Gastrocnemius medialis (tissue), 4 donors: ENCODE measurements at regions not wholly inside any gene's neighbourhood (a gene's known extent, or its start where the extent isn't known, plus 50 kb on each side); places are given as distances from the start of the nearest gene placed in this dataset.

Experiments used
- ATAC-seq, 2 donors: fragments of 150-250 bp; one replicate each; pipeline ENCODE4 v1.9.1; 2016
- DNase-seq, 2 donors: peaks; one replicate each; pipeline ENCODE4 v3.0.0-alpha.2; 2019
- H3K27ac ChIP-seq, 4 donors: fragments of 200-600 bp; sonication (generic); 1 replicate in 1 of 4; 2 replicates in 3 of 4; pipeline ENCODE4 v1.5.1; 2016 to 2018; ENCODE audit warnings: mild to moderate bottlenecking in 2 of 4, moderate library complexity in 1 of 4
- H3K27me3 ChIP-seq, 3 donors: fragments of 200-600 bp; sonication (generic) in 2 of 3; 1 replicate in 1 of 3; 2 replicates in 2 of 3; pipeline versions ENCODE4 v1.5.1 to v1.6.0; 2016 to 2019; ENCODE audit warnings: mild to moderate bottlenecking in 1 of 3, moderate library complexity in 1 of 3
- H3K36me3 ChIP-seq, 2 donors: fragments of 200-600 bp; sonication (generic) in 1 of 2; one replicate each; pipeline ENCODE4 v1.5.1; 2017 to 2018
- H3K4me1 ChIP-seq, 2 donors: fragments of 200-600 bp; sonication (generic) in 1 of 2; one replicate each; pipeline ENCODE4 v1.5.1; 2016 to 2017; ENCODE audit warnings: mild to moderate bottlenecking in 2 of 2
- H3K4me3 ChIP-seq, 4 donors: fragments of 200-600 bp; sonication (generic) in 3 of 4; 1 replicate in 1 of 4; 2 replicates in 3 of 4; pipeline ENCODE4 v1.5.1; 2016 to 2019; ENCODE audit warnings: mild to moderate bottlenecking in 2 of 4
- H3K9me3 ChIP-seq, 3 donors: fragments of 200-600 bp; sonication (generic) in 2 of 3; 1 replicate in 1 of 3; 2 replicates in 2 of 3; pipeline ENCODE4 v1.5.1; 2016 to 2019
- CTCF ChIP-seq, 5 experiments: fragments of 450-650 bp in 3 of 5; fragments of 200-600 bp in 2 of 5; sonication (generic) in 2 of 5; IDR thresholded peaks in 4 of 5; conservative IDR thresholded peaks in 1 of 5; 1 replicate in 4 of 5; 2 replicates in 1 of 5; pipeline ENCODE4 v1.5.1; 2016 to 2019; ENCODE audit warnings: antibody characterized with exemption in 5 of 5, mild to moderate bottlenecking in 3 of 5, moderate library complexity in 3 of 5
- POLR2A ChIP-seq, 2 donors: fragments of 450-650 bp; IDR thresholded peaks; one replicate each; pipeline ENCODE4 v1.6.1; 2017; ENCODE audit warnings: antibody characterized with exemption in 2 of 2, mild to moderate bottlenecking in 2 of 2, moderate library complexity in 2 of 2
- in situ Hi-C, 4 donors: fragments of 200-750 bp; cut with MboI; loops; one replicate each; pipeline versions ENCODE4 v1.15.0 to v1.8.0; 2017; ENCODE audit warnings: low sequenced_read_pairs in 4 of 4
- intact Hi-C: fragments of 100-400 bp; cut with DNase I; formaldehyde crosslinking; loops from one replicate; pipeline ENCODE4 v1.15.1; 2023; ENCODE audit warnings: low total_unique reads

DNA sequence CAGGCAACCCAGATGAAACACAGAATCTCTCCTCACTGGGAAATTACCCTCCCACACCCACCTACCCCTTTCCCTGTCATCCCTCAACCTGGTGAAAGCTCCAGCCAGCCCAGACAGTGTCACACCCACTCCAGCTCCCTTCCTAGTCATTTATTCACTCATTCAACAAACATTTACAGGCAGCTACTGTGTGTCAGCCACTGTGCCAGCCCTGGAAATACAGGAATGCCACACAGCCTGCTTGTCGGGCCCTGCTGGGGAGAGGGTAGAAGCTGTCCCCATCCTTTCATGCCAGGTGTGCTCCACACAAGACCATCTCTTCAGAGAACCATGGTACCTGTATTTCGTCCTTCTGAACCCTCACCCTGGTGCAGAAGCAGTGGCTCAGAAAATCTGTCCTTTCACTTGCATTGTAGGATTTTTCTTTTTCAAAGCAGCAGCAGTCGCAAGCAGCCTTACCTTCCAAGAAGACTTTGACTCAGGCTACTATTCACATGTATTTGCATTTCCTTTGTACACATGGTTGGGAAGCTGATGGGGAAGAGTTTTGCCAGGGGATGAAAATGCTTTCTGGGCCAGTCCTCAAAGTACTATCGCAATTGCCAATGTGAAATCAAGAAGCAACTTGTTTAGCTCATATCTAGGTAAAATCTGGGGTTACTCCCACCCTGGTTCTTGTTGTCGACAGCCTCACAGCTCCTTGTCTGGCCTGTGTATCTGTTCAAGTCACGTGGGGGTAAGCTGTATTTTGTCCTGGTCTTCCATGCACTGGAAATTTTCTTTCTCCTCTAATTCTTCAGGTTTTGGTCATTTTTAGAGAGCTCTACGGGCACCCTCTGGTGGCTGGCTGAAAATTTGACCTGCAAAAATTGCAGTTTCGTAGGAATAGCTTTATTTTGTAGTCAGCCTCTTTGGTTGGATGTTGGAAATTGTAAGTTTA is 147.4 kb upstream of the EGLN3 start:
- intact Hi-C loops = loop anchor here (1.0 to 2.0 kb wide), 2 partner anchors 249 to 260 kb away; no protein-coding TSS in a partner anchor

DNA sequence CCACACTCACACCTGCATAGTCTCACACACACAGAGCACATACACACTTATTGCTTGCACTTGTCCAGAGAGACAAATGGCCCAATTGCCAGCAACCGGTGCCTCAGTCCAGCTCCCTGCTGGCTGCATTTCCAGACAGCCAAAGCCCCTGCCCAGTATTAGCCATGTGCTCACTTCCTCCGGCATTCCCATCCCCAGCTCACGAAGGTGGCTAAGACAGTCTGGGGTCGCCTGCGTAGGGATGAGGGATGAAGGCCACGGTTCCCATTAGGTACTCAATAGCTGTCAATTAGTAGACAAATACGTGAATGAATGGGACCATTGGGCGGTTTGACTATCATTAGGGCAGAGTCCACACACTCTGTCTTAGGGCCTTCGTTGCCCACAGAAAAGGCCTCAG is 146.8 kb upstream of the EGLN3 start:
- TF ChIP-seq CTCF (IDR thresholded peaks at IDR 0.05 in 4 of 5, conservative IDR thresholded peaks at IDR 0.05 in 1 of 5) (no peak), POLR2A (IDR thresholded peaks at IDR 0.05) (no peak)
- no peak for ATAC-seq
- in situ Hi-C loops (loop anchor here in 1 of 4 donors (10.0 kb wide), 1 partner anchor 253 kb away; no protein-coding TSS in a partner anchor), intact Hi-C loops (loop anchor here (1.0 to 2.0 kb wide), 2 partner anchors 248 to 259 kb away; no protein-coding TSS in a partner anchor)
- no peak overlapping the region for H3K4me3 ChIP-seq
- H3K27me3 ChIP-seq = no peaks in the 10 kb centered on the region
- no peak overlapping the region for H3K27ac ChIP-seq
- no peaks in the 10 kb centered on the region for H3K4me1 ChIP-seq
- H3K9me3 ChIP-seq = no peaks in the 10 kb centered on the region
- H3K36me3 ChIP-seq = no peaks in the 10 kb centered on the region
- no peak for DNase-seq

More for the DNA sequence above, 147.4 kb upstream of the EGLN3 start:
- Histone ChIP-seq H3K4me1 (no peaks in the 10 kb centered on the region), H3K9me3 (no peaks in the 10 kb centered on the region), H3K36me3 (no peaks in the 10 kb centered on the region), H3K27me3 (no peaks in the 10 kb centered on the region), H3K27ac (no peak overlapping the region), H3K4me3 (no peak overlapping the region)
- ATAC-seq (peak; percentile 51 to 61), DNase-seq (no peak)
- in situ Hi-C loops = loop anchor here in 1 of 4 donors (10.0 kb wide), 1 partner anchor 254 kb away; no protein-coding TSS in a partner anchor
- TF ChIP-seq POLR2A (IDR thresholded peaks at IDR 0.05) (no peak), CTCF (IDR thresholded peaks at IDR 0.05 in 4 of 5, conservative IDR thresholded peaks at IDR 0.05 in 1 of 5) (peak; percentile 34 to 57 (median 56))

DNA sequence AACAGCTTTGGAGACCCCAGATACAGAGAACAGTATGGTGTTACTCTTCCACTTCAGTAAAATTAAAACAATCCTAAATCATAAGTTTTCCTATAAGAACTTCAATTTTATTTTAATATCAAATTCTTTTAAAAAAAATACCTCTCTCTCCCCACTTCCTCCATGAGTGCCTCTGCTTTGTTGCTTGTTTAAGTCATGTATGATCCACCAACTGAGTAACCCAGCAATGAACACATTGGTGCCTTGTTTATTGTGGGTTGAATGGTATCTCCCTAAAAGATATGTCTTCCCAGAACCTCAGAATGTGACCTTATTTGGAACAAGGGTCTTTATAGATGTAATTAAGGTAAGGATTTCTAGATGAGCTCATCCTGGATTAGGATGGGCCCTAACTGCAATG is 143.5 kb upstream of the EGLN3 start:
- in situ Hi-C loops (loop anchor here in 2 of 4 donors (5.0 to 10.0 kb wide), 2 partner anchors 250 to 252 kb away; no protein-coding TSS in a partner anchor), intact Hi-C loops (loop anchor here (5.0 kb wide), 1 partner anchor 37 kb away; no protein-coding TSS in a partner anchor)
- no peaks in the 10 kb centered on the region for H3K27me3 ChIP-seq
- TF ChIP-seq POLR2A (IDR thresholded peaks at IDR 0.05) = no peak
- no peak for TF ChIP-seq CTCF (IDR thresholded peaks at IDR 0.05 in 4 of 5, conservative IDR thresholded peaks at IDR 0.05 in 1 of 5)
- H3K4me1 ChIP-seq = no peaks in the 10 kb centered on the region
- DNase-seq (no peak), ATAC-seq (no peak)
- H3K27ac ChIP-seq = no peak overlapping the region
- no peaks in the 10 kb centered on the region for H3K9me3 ChIP-seq
- H3K36me3 ChIP-seq = no peaks in the 10 kb centered on the region
- no peak overlapping the region for H3K4me3 ChIP-seq

- Histone ChIP-seq H3K4me1 (no peaks in the 10 kb centered on the region), H3K36me3 (no peaks in the 10 kb centered on the region), H3K9me3 (no peaks in the 10 kb centered on the region), H3K27ac (no peak overlapping the region), H3K27me3 (no peaks in the 10 kb centered on the region), H3K4me3 (no peak overlapping the region)
- intact Hi-C loops = loop anchor here (5.0 kb wide), 1 partner anchor 37 kb away; no protein-coding TSS in a partner anchor
- ATAC-seq (no peak), DNase-seq (no peak)
- TF ChIP-seq CTCF (IDR thresholded peaks at IDR 0.05 in 4 of 5, conservative IDR thresholded peaks at IDR 0.05 in 1 of 5) (no peak), POLR2A (IDR thresholded peaks at IDR 0.05) (no peak)
- in situ Hi-C loops = loop anchor here in 2 of 4 donors (5.0 to 10.0 kb wide), 2 partner anchors 249 to 252 kb away; no protein-coding TSS in a partner anchor
Observed at GRCh38 chr14:34093883-34094282, 143.0 kb upstream of the EGLN3 start.
